Right atrium auricular region (tissue), 2 donors: ENCODE measurements at regions not wholly inside any gene's neighbourhood (a gene's known extent, or its start where the extent isn't known, plus 50 kb on each side); places are given as distances from the start of the nearest gene placed in this dataset.

ENCODE experiments used
- DNase-seq: peaks from one replicate; pipeline ENCODE4 v3.0.0-alpha.2; 2019; ENCODE audit warnings: low spot score
- H3K27ac ChIP-seq, 2 donors: fragments of 200-600 bp; sonication (generic); 1 replicate in 1 of 2; 2 replicates in 1 of 2; pipeline ENCODE4 v1.5.1; 2016 to 2019
- H3K27me3 ChIP-seq, 2 donors: fragments of 200-600 bp; sonication (generic); one replicate each; pipeline versions ENCODE4 v1.5.1 to v1.6.0; 2017 to 2019
- H3K36me3 ChIP-seq: fragments of 200-600 bp; sonication (generic); one replicate; pipeline ENCODE4 v1.5.1; 2016
- H3K4me1 ChIP-seq, 2 donors: fragments of 200-600 bp; sonication (generic); one replicate each; pipeline versions ENCODE4 v1.5.1 to v1.6.0; 2017 to 2019
- H3K4me3 ChIP-seq, 2 donors: fragments of 200-600 bp; sonication (generic); 1 replicate in 1 of 2; 2 replicates in 1 of 2; pipeline ENCODE4 v1.5.1; 2017 to 2019; ENCODE audit warnings: mild to moderate bottlenecking in 1 of 2, moderate library complexity in 1 of 2
- H3K9me3 ChIP-seq, 2 donors: fragments of 200-600 bp; sonication (generic); one replicate each; pipeline ENCODE4 v1.5.1; 2019
- TF ChIP-seq, protein P1 (sequence below), 2 donors: fragments of 200-600 bp; sonication (generic); IDR thresholded peaks; one replicate each; pipeline ENCODE4 v1.5.1; 2019; ENCODE audit warnings: antibody characterized with exemption in 2 of 2

DNA sequence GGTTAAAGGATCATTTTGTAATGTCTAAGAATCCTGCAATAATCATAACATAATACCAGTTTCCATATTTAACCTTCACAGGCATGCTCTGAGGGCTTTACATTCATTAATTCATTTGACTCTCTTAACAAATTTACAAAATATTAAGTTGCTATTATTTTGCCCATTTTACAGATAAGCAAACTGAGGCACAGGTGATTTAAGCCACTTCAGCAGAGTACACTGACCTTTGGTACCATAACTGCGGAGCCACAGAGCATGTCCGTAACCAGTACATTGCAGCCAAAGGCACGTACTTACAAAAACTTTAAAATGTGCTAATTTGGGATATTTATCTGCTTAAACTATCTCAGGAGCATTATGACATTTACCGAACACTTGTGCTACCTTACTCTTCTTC lies 169.4 kb upstream of the MYO16 start:
- H3K27me3 ChIP-seq, result no peaks in the 10 kb centered on the region
- H3K36me3 ChIP-seq, result no peaks in the 10 kb centered on the region
- no peak for DNase-seq
- no peaks in the 10 kb centered on the region for H3K9me3 ChIP-seq
- no peak overlapping the region for H3K27ac ChIP-seq
- no peaks in the 10 kb centered on the region for H3K4me1 ChIP-seq
- TF ChIP-seq, protein P1, sequence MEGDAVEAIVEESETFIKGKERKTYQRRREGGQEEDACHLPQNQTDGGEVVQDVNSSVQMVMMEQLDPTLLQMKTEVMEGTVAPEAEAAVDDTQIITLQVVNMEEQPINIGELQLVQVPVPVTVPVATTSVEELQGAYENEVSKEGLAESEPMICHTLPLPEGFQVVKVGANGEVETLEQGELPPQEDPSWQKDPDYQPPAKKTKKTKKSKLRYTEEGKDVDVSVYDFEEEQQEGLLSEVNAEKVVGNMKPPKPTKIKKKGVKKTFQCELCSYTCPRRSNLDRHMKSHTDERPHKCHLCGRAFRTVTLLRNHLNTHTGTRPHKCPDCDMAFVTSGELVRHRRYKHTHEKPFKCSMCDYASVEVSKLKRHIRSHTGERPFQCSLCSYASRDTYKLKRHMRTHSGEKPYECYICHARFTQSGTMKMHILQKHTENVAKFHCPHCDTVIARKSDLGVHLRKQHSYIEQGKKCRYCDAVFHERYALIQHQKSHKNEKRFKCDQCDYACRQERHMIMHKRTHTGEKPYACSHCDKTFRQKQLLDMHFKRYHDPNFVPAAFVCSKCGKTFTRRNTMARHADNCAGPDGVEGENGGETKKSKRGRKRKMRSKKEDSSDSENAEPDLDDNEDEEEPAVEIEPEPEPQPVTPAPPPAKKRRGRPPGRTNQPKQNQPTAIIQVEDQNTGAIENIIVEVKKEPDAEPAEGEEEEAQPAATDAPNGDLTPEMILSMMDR (IDR thresholded peaks at IDR 0.05), result no peak
- no peak overlapping the region for H3K4me3 ChIP-seq

DNA sequence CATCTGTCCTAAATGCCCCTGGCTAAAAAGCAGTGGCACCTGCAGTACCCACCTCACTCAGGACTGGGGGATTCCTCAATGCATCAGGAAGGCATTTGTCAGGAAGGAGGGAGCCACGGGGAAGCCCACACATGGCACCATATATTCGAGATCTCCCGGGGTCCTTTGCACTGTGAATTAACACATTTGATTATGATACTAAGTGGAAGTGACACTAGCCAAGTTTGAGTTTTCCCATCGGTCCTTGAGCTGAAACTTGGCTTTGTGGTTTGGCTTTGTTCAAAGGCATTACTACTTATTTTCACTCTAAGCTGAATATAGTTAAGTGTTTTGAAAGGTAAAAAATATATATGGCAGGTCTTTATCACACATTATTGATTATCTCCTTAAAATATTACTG lies 168.7 kb upstream of the MYO16 start:
- Histone ChIP-seq H3K4me1 (no peaks in the 10 kb centered on the region), H3K9me3 (no peaks in the 10 kb centered on the region), H3K27ac (no peak overlapping the region), H3K27me3 (no peaks in the 10 kb centered on the region), H3K4me3 (no peak overlapping the region), H3K36me3 (no peaks in the 10 kb centered on the region)
- no peak for DNase-seq
- TF ChIP-seq, protein P1 (IDR thresholded peaks at IDR 0.05), result no peak

DNA sequence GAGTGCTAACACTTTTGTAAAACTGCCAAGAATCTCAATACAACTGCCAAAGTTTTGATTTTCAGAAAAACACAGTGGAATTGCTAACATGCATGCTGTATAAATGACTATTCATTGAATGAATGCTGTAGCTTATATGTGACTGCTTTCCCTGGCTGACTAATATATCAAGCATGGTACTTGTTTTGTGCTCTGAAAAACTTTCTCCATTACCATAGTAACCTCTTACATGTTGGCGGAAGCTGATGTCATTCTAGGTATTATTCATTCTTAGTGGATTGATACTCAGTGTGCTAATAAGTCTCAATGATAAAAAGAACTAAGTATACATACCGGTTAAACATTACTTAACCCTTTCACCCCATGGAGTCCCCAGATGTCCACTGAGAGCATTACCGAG lies 166.1 kb upstream of the MYO16 start:
- no peak overlapping the region for H3K4me3 ChIP-seq
- no peaks in the 10 kb centered on the region for H3K36me3 ChIP-seq

GRCh38 chr13:108470921-108471320 lies 158.5 kb upstream of the MYO16 start:
- TF ChIP-seq, protein P1 (IDR thresholded peaks at IDR 0.05), result no peak
- no peak for DNase-seq
- Histone ChIP-seq H3K27me3 (no peaks in the 10 kb centered on the region), H3K27ac (no peak overlapping the region), H3K4me3 (no peak overlapping the region), H3K4me1 (no peaks in the 10 kb centered on the region), H3K9me3 (no peaks in the 10 kb centered on the region), H3K36me3 (no peaks in the 10 kb centered on the region)

More for the DNA sequence above, 166.1 kb upstream of the MYO16 start:
- Histone ChIP-seq H3K4me1 (no peaks in the 10 kb centered on the region), H3K9me3 (no peaks in the 10 kb centered on the region), H3K27ac (no peak overlapping the region), H3K27me3 (no peaks in the 10 kb centered on the region)
- TF ChIP-seq, protein P1 (IDR thresholded peaks at IDR 0.05), result no peak
- no peak for DNase-seq

- Histone ChIP-seq H3K27me3 (no peaks in the 10 kb centered on the region), H3K36me3 (no peaks in the 10 kb centered on the region), H3K4me1 (no peaks in the 10 kb centered on the region), H3K9me3 (no peaks in the 10 kb centered on the region), H3K4me3 (no peak overlapping the region), H3K27ac (no peak overlapping the region)
- DNase-seq, result no peak
- TF ChIP-seq, protein P1 (IDR thresholded peaks at IDR 0.05), result no peak
Observed at GRCh38 chr13:108475181-108475580, 154.2 kb upstream of the MYO16 start.

- TF ChIP-seq, protein P1 (IDR thresholded peaks at IDR 0.05), result no peak
- Histone ChIP-seq H3K27me3 (no peaks in the 10 kb centered on the region), H3K36me3 (no peaks in the 10 kb centered on the region), H3K4me3 (no peak overlapping the region), H3K9me3 (no peaks in the 10 kb centered on the region), H3K27ac (no peak overlapping the region), H3K4me1 (no peaks in the 10 kb centered on the region)
- DNase-seq, result no peak
Observed at GRCh38 chr13:108477376-108477775, 152.0 kb upstream of the MYO16 start.
